HG03196 (cell line): ENCODE measurements at regions not wholly inside any gene's neighbourhood (a gene's known extent, or its start where the extent isn't known, plus 50 kb on each side); places are given as distances from the start of the nearest gene placed in this dataset.

Experiments used
- ATAC-seq: cut with Tn5 transposase; IDR thresholded peaks from one replicate; pipeline ENCODE4 v1.9.1; 2021; ENCODE audit not compliant: unreplicated experiment

DNA sequence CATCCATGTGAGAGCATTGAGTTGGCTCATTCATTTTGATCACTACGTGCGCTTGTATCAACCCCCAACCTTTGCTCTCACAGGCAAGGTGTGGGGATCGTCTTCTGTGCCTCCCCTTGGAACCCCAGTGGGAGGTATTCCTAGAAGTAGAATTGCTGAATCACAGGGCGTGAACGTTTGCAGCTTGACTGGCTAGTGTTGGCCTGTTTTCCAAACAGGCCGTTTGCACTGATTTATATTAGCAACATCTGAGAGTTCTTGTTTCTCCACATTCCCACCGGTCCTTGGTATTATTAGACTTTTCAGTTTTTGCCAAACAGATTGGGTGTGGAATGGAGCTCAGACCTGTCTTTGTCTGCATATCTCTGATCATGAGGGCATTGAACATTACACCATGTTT, 288.6 kb upstream of the PWP1 start:
- ATAC-seq = no peak

DNA sequence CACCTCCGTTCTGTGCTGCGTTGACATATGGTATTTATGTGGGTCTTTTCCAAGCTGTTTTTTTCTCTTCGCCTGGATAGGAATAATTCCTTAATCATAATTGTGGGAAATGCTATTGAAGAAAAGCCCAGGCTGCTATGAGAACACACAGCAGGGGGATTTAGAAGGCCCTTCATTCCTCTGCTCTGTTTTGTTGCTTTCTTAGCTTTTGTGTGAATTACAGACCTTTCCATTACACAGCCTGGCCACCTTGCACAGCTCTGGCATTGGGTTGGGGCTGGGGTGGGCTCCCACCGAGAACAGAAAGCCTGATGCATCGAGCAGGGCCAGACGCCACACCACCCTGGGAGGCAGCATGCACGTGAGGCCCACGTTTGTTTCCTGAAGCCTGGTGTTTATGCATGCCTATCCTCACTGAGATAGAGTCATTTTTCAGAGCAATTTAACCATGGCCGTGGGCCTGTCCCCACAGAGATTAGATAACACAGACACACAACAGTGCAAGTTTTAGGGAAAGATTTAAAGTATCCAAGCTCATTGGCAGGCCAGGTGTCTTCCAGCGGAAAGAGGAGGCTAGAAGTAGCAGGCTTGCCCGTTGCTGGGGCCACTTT, 287.6 kb upstream of the PWP1 start:
- ATAC-seq = no peak

DNA sequence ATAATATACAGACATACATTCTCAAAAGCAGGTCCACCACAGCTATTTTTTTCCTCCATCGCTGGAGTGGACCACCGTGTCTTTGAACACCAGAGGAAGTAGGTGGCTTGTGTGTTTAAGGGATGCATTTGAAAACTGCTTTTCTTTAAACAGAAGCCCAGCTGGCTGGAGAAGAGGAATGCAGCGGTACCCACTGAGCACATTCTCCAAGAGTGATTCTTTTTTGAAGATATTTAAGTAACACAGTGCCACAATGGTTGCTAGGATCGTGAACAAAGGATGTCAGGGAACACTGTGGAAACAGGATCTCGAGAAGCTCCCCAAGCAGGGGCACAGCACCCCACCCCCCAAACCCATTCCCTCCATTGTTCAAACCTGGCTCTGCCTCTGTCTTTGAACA, 286.6 kb upstream of the PWP1 start:
- ATAC-seq = no peak

DNA sequence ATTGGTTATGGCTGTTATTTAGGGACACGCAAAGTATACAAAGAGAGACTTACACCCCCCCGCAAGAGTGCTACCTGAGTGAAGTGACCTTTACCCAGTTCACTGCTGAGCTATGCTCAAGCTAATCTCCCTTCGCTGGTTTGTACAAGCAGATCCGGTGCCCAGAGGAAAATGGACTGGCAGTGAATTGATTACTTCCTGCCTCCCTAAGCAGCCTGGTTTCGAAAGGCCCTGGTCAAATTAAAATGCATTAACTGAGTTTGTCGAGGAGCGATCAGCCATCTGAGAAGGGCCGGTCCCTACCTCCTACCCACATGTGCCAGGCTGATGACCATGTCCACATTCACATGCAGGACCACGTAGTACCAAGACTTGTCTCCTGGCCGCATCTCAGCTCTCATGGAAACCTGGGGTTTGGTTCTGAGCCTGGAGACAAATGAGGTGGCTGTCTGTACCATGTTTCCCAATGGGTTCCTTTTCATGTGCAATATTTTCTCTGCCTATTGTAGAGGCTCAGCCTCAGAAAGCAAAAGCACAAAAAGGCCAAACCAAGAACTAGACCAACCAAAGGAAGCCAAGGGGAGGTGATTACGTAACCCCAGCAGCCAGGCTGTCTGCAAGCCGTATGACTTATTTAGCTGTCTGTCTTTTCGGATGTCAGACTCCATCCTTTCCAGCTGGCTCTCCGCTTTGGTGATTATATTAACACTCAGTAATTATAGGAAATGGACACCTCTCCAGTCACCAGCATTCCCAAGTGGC, 284.7 kb upstream of the PWP1 start:
- no peak for ATAC-seq

DNA sequence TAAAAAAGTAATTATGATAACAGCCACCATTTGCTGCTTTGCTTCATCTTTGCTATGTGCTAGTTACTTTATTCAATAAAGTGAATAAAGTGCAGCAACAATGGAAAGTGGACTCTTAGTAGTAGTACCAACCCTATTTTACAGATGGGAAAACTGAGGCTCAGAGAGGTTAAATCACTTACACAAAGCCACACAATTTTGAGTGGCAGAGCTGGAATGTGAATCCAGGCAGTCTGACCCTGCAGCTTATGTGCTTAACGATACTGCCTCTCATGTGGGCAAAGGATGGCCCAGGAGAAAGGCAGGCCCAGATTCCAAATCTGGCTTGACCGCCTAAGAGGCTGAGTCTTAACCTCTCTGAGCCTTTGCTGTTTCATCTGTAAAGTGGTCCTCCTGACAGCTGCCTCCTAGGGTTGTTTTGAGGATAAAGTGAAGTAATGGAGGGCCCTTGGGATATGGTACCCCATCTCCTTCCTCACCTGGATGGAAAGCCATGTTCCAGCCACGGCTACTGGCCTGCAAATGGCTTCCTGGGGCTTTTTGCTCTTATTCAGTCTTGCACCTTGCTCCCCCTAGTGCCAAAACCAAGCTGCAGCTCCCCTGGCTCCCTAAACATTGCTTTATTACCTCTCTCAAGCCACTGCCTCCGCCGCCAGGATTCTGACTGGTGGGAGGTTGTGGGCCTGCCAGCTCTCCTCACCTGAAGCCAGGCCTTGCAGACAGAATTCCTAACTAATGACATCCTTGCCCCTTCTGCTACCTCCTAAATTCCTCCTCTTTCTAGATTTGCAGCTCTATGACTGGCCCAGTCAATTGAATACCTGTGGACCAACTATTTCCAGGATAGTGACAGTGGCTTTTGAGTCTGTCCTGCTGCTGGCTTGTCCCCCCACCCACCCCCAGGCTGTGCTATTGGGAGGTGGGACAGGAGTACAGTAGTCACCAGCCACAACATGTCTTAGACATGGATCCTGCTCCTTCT, 283.3 kb upstream of the PWP1 start:
- no peak for ATAC-seq

DNA sequence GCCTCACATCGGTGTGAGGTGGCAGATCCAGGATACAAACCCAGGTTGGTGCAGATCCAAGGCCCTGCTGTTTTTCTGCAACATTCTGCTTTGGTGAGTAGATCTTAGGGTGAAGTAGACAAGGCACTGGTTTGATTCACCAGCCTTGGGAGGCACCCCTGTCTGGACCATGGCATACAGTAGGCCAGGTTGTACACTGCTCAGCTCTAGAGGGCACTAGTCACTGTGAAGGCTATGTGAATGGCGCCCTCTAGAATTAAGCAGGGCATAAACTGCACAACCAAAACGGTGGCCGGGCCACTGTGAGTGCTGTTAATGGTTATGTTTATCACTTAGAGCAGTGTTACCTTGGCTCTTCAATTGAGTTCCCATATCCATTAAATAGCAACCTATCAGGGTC, 280.6 kb upstream of the PWP1 start:
- ATAC-seq = no peak

DNA sequence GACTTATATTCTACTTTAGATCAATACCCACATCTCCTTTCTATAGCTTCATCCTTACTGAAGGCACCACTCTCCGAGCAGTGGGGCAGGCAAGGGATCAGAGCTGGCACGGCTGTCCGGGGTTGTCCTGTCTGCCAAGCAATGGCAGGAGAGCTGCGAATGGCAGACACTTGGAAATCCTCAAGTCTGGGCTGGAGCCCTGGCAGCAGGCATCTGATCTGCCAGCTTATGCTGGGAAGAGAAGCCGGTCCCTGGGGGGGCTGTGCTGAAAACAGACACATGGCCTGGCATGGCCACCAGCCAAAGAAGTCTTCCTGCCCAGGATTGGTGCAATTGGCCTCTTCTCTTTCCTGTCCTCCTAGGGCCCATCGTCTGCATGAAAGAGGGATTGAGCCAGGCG, 280.2 kb upstream of the PWP1 start:
- ATAC-seq = no peak

DNA sequence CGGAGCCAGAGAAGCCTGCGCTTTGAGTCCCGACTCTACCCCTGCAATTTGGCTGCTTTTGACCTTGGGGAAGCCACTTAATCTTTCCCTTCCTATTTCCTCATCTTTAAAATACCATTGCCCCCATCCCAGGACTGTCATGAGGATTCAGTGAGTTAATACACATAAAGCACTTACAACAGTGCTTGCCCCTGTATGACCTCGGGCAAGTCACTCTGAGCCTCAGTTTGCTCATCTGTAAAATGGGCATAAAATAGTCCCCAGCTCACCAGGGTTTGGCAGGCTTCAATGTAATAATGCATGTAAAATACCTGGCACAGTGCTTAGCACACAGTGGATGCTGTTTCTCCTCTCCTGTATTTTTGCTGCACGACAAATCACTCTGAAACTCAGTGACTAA, 278.7 kb upstream of the PWP1 start:
- no peak for ATAC-seq

DNA sequence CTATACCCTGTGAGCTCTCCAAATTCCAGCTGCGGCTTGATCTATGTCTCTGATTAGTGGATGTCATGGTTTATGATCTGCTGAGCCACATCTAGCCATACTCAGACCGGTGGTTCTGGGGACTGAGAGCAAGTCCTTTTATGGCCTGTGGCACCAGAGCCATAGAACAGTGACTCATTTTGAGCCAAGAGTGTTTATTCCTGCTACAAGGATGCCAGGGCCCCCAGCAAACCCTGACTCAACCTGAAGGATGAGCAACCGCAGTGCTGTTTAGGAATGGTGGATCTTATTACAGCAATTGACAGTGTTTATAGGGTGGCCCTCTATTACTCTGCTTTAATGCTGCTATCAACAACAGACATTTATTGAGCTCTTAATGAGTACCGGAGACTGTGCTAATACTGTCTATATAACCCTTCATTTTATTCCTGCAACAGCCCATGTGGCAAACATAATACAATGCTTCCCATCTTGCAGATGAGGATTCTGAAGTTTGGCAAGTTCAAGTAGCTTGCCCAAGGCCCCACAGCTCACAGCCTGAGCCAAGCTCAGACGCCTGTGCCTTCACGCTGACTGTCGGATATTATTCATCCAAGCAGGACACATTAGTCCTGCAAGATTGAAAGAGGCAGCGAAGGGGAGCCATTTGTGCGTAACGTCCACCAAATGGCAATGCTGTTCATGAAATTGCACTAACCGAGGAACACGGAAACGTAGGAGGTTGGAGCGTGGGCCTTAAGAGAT, 273.6 kb upstream of the PWP1 start:
- ATAC-seq = no peak

DNA sequence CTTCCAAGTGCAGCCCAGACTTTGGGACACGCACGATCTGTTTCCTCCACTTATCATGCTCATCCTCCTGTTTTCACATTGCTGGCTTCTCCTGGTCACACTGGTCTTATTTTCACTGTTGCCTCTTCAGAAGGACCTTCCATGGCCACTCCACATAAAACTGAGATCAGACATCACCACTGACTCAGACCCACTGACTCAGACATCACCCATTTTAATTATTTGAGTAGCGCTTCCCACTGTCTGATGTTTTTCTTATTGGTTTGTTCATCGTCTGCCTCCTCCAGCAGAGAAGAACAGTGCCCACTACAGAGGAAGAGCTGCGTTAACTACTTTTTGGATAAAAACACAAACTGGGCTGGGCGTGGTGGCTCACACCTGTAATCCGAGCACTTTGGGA, 270.5 kb upstream of the PWP1 start:
- no peak for ATAC-seq

DNA sequence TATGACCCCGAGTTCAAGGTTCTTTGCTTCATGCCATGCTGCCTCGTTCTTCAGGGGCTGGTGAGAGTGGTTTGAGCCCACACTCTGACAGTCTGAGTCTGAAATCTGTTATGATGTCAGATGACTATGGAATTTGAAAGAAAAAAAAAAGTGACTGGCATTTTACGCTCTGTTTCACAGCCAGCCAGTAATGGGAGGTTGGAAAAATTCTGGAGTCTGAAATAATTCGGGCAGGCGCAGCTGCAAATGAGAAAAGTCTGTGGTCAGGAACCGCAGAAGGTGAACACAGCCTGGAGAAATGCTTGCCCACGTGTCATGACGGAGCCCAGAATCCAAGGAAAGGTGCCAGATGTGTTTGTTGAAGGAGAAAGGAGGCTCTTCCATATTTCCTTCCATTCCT, 269.8 kb upstream of the PWP1 start:
- ATAC-seq = no peak

DNA sequence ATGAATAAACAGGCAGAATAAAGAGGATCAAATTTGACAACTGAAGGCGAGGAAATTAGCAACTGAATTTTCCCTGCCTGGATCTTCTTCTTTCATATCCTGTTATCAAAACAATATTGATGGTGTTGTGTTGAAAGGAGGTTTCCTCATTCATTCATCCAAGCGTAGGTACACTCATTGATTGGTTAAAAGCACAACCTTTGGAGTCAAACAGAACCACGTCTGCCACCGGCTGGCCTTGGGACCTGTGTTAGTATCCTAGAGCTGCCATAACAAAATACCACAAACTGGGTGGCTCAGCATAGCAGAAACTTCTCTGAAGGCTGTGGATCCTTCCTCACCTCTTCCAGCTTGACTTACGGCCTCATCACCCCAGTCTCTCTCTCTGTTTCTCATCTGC, 268.6 kb upstream of the PWP1 start:
- ATAC-seq = no peak

DNA sequence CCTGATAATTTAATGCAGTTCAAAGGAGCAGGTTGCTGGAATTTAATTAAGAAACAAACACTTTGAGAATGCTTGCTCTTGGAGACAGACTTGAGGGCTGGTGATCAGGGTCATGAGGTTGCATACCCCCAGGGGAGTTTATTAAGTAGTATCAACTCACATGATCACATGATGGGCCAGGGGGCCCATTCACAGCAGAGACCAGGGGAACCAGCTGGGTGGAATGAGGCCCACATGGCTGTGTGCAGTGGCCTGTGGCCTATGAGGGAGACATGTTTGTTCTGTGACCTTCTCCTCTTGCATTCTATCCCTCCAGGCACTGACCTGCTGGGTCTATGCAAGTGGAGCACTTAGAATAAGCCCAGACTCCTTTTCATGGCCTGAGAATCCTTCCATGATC, 266.6 kb upstream of the PWP1 start:
- no peak for ATAC-seq

DNA sequence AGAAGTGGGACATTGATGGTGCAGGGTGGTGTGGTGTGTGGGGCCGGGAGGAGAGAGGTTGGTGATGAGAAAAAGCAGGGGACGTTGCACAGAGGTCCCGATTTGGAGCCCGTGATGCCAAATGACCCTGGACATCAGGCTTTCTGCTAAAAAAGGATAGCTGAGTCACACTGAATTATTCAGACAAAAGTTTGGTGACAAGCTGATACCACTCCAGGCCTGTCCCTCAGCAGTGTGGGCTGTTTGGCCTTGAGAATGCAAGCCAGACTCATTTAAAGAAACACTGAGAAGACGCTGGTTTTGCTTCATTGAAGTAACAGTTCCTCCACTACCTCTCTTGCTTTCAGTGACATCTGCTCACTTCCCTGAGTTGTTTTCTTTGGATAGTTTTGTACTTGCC, 262.1 kb upstream of the PWP1 start:
- ATAC-seq = no peak

DNA sequence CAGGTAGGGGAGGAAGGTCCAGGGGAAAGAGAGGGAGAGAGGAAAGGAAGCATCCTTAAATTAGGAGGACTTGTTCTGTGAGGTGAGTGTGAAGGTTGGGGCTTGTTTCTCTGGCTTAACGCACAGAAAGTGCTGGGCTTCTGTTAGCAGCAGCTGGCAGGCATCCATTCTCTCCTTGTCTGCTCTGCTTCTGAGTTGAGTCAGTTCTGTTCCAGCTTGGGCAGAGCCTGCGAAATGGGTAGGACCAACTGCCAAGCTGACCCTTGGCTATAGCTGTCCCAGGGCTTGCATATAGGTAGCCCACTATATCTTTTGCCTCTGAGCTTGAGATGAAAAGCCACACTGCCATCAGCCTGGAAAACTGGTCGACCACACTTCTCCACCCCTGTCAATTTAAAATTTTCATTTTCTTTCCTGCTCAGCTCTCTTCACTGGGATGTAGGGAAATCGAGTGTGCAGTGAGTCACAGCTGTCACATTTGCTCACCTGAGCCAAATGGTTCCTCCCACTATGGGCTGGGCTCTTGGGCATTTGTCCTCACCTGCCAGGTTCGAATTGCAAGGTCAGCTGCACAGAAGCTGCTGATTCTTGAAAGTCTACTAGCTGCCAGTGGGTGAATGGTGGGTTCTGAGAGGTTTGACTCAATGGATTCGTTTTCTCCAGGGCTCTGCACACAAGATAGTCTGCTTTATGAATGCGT, 256.4 kb upstream of the PWP1 start:
- no peak for ATAC-seq

DNA sequence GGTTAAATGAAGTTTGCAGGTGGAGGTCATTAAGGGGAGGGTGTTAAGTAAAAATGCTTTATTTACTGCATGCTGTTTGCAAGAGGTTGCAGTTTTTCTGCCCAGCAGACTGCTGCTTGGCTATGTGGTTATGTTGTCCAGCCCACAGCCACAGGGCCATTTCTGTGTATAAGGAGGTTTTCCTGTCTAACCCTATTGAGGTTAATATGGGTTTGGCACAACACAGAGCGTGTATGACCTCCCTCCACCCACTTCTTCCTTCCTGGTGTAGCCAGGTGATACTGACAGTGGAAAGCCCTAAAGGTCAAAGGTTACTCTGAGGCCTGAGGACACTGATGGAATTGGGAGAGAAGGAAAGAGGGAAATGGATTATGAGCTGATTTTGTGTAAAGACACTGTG, 253.7 kb upstream of the PWP1 start:
- ATAC-seq = no peak

DNA sequence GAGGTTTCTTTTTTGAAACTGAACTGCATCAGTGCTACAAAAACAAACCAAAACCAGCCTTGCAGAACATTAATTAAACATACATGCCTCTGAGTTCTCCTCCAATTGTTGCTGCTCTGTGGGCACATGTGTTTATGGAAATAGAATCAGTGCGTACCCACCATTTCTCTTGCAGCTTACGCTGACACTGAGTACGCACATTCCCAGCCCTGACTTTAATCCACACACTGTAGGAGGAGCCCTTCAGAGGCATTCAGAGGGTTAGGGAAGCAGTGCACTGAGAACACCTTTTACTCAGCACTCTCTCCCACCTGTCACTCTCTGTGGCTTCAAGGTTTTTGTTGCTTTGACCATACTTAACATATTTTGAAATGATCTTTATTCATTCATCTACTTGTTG, 250.5 kb upstream of the PWP1 start:
- ATAC-seq = no peak

DNA sequence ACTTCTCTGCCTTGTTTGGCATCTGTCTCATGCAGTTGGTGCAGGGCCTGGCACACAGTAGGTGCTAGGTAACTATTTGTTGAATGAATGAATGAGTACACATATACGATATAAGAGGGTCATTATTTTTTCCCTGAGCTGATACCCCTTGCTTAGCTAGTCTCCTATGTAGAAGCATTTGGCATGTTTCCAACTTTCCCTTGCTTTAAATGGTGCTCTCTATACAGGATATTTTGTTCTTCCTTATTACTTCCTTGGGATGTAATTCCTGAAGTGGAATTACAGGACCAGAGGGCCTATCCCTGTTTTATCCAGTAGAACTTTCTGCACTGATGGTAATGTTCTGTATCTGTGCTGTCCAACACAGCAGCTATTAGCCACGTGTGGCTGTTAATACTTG, 250.1 kb upstream of the PWP1 start:
- ATAC-seq = no peak

DNA sequence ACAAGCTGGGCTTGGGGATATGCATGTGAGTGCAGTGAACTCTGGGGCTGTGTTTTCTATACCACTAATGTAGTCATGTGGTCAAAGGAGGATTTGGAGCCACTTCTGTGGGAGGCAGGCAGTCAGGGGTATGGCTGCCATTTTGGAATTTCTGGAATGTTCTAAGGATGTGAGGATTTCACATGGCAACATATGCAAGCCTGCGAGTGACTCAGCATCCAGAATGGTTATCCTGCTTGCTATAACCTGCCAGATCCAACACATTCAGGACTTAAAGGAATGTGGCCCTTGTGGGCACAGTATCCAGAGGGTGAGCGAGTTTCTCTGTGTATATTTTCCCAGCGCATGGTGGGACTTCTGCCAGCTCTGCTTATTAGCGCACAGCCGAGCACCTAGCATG, 249.2 kb upstream of the PWP1 start:
- ATAC-seq = no peak

DNA sequence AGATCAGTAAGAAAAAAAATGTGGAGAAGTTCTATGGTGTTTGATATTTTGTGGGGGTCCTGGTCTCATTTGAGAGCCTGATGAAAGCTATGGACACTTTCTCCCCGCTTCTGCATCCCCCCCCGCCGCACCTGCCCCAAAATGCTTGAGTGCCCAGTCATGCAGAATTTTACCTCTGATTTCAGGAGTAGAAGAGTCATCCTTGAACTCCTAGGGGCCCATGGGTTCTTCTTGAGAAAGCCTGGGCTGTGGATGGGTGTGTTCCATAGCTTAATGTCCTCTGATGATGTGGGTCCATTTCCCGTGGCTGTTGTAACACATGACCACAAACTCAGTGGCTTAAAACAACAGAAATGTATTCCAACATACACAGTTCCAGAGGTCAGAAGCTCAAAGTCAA, 248.8 kb upstream of the PWP1 start:
- ATAC-seq = no peak

DNA sequence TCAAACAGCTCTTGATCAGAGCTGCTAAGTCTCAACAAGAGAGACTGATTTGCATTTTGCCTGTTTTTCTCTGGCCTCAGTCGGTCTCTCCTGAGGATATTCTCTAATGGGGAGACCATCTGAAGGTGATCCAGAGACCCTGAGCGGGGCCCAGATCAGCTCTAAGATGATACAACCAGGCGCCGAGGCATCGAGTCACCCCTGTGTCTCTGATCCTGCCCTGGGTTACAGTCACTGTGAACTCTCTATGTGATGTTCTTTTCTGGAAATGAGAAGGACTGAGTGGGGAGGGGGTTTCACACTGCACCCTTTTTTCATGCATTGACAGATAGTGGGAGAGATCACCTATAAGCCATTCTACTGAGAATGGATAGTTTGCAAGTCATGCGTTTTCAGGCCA, 247.6 kb upstream of the PWP1 start:
- ATAC-seq = no peak
